HCT116 (cell line): ENCODE measurements at regions not wholly inside any gene's neighbourhood (a gene's known extent, or its start where the extent isn't known, plus 50 kb on each side); places are given as distances from the start of the nearest gene placed in this dataset.

Experiments used
- ATAC-seq: fragments of 200-7000 bp; cut with Tn5 transposase; 2 replicates; pipeline ENCODE4 v1.9.1; 2020; ENCODE audit warnings: mild to moderate bottlenecking, moderate library complexity
- BruUV-seq: library from RNA; stranded (reverse); fragments of 400-500 nt; replicated peaks from 2 replicates; lab custom pipeline; 2021; lab: Mats Ljungman, UMichigan
- CTCF ChIA-PET: fragments of 300-600 bp; sonication (Branson Sonifier 250); formaldehyde crosslinking; loops from one replicate; lab custom pipeline; 2021; ENCODE audit warnings: antibody characterized with exemption; lab: Charles Lee
- POLR2A ChIA-PET: fragments of 300-600, 350-600 bp; sonication (Branson Sonifier 250); formaldehyde crosslinking; loops from one replicate; lab custom pipeline; 2021; ENCODE audit warnings: antibody characterized with exemption; lab: Charles Lee
- RAD21 ChIA-PET, 2 experiments: fragments of 300-600 bp; sonication (Branson Sonifier 250); formaldehyde crosslinking; loops; one replicate each; lab custom pipeline; 2023; ENCODE audit warnings: low total read pairs in 2 of 2; ENCODE audit not compliant: uncharacterized antibody in 2 of 2, unreplicated experiment in 2 of 2, low non-redundant PET in 1 of 2; lab: Charles Lee
- DNase-seq: peaks from one replicate; pipeline ENCODE4 v3.0.0-alpha.2; 2010; ENCODE audit warnings: low read depth, low spot score
- H2AFZ ChIP-seq: fragments of 200-600 bp; shearing (Covaris generic), sonication (generic); 2 replicates; pipeline ENCODE4 v1.6.1; 2017; ENCODE audit warnings: low read depth, mixed run types, mixed read lengths, antibody characterized with exemption, low read length; ENCODE audit not compliant: poor library complexity, severe bottlenecking
- H3K27ac ChIP-seq: 2 replicates; pipeline ENCODE4 v1.5.1; 2012; ENCODE audit warnings: low read depth, low read length
- H3K27me3 ChIP-seq: fragments of 200-600 bp; sonication (generic); 2 replicates; pipeline ENCODE4 v1.6.1; 2016; ENCODE audit warnings: mixed run types, low read length, mixed read lengths; ENCODE audit not compliant: insufficient read depth
- H3K36me3 ChIP-seq, 2 experiments: fragments of 200-500 bp in 1 of 2; fragments of 200-600 bp in 1 of 2; sonication (Bioruptor generic) in 1 of 2; sonication (generic) in 1 of 2; 2 replicates each; pipeline versions ENCODE4 v1.5.1 to v1.6.1; 2014 to 2016; ENCODE audit warnings: low read length in 2 of 2, inconsistent platforms in 1 of 2, mixed read lengths in 1 of 2, mixed run types in 1 of 2; ENCODE audit not compliant: insufficient read depth in 2 of 2, control insufficient read depth in 1 of 2
- H3K4me1 ChIP-seq, 2 experiments: fragments of 200-600 bp in 1 of 2; sonication (generic) in 1 of 2; 2 replicates each; pipeline versions ENCODE4 v1.5.1 to v1.6.1; 2012 to 2017; ENCODE audit warnings: low read length in 2 of 2, inconsistent platforms in 1 of 2, mild to moderate bottlenecking in 1 of 2, mixed read lengths in 1 of 2, mixed run types in 1 of 2, moderate library complexity in 1 of 2; ENCODE audit not compliant: insufficient read depth in 2 of 2, control insufficient read depth in 1 of 2
- H3K4me2 ChIP-seq: fragments of 200-600 bp; sonication (generic); 2 replicates; pipeline ENCODE4 v1.6.1; 2017; ENCODE audit warnings: mixed run types, low read length, mixed read lengths
- H3K4me3 ChIP-seq, 2 experiments: fragments of 200-600 bp in 1 of 2; sonication (generic) in 1 of 2; replicated peaks in 1 of 2; 2 replicates each; pipeline ENCODE4 v1.5.1; 2011 to 2016; ENCODE audit warnings: low read length in 2 of 2, control low read depth in 1 of 2, low read depth in 1 of 2, mild to moderate bottlenecking in 1 of 2, mixed read lengths in 1 of 2, mixed run types in 1 of 2
- H3K79me2 ChIP-seq: fragments of 200-600 bp; sonication (generic); 2 replicates; pipeline ENCODE4 v1.6.1; 2017; ENCODE audit warnings: mild to moderate bottlenecking, mixed run types, low read length, moderate library complexity, mixed read lengths; ENCODE audit not compliant: insufficient read depth
- H3K9ac ChIP-seq: fragments of 200-600 bp; sonication (generic); 2 replicates; pipeline ENCODE4 v1.6.1; 2016; ENCODE audit warnings: low read length, mixed read lengths
- H3K9me2 ChIP-seq: fragments of 200-600 bp; sonication (generic), shearing (Covaris generic); 2 replicates; pipeline ENCODE4 v1.6.1; 2017; ENCODE audit warnings: mixed run types, mild to moderate bottlenecking, moderate library complexity; ENCODE audit not compliant: insufficient read depth
- H3K9me3 ChIP-seq, 2 experiments: fragments of 200-500 bp in 1 of 2; fragments of 200-600 bp in 1 of 2; sonication (Bioruptor generic) in 1 of 2; sonication (generic) in 1 of 2; 2 replicates each; pipeline ENCODE4 v1.6.1; 2014 to 2017; ENCODE audit warnings: low read length in 2 of 2, mixed read lengths in 2 of 2, inconsistent platforms in 1 of 2, low read depth in 1 of 2, mild to moderate bottlenecking in 1 of 2, mixed run types in 1 of 2, moderate library complexity in 1 of 2; ENCODE audit not compliant: control insufficient read depth in 1 of 2, insufficient read depth in 1 of 2
- H4K20me1 ChIP-seq: fragments of 200-600 bp; sonication (generic), shearing (Covaris generic); 2 replicates; pipeline ENCODE4 v1.6.1; 2017; ENCODE audit warnings: mixed run types, mild to moderate bottlenecking, moderate library complexity; ENCODE audit not compliant: insufficient read depth
- CEBPB ChIP-seq: IDR thresholded peaks from 2 replicates; pipeline ENCODE4 v1.6.1; 2012; ENCODE audit warnings: low read depth
- EGR1 ChIP-seq: IDR thresholded peaks from 2 replicates; pipeline ENCODE4 v1.6.1; 2012; ENCODE audit warnings: low read depth
- EZH2 ChIP-seq: fragments of 200-600 bp; sonication (generic); IDR thresholded peaks from 2 replicates; pipeline ENCODE4 v1.6.1; 2017; ENCODE audit warnings: antibody characterized with exemption, mixed run types
- EZH2phosphoT487 ChIP-seq: fragments of 200-600 bp; IDR thresholded peaks from 2 replicates; pipeline ENCODE4 v1.6.1; 2018; ENCODE audit warnings: antibody characterized with exemption, borderline replicate concordance
- JUND ChIP-seq: IDR thresholded peaks from 2 replicates; pipeline ENCODE4 v1.6.1; 2012
- POLR2AphosphoS5 ChIP-seq: IDR thresholded peaks from 2 replicates; pipeline ENCODE4 v1.6.1; 2011; ENCODE audit warnings: mild to moderate bottlenecking, low read depth, low read length, moderate library complexity
- SIN3A ChIP-seq: IDR thresholded peaks from 2 replicates; pipeline ENCODE4 v1.6.1; 2012; ENCODE audit warnings: low read depth
- SP1 ChIP-seq: IDR thresholded peaks from 2 replicates; pipeline ENCODE4 v1.6.1; 2012; ENCODE audit warnings: low read depth
- SRF ChIP-seq: IDR thresholded peaks from 2 replicates; pipeline ENCODE4 v1.6.1; 2012; ENCODE audit warnings: low read depth
- TCF7L2 ChIP-seq: IDR thresholded peaks from 2 replicates; pipeline ENCODE4 v1.7.0; 2011; ENCODE audit warnings: borderline replicate concordance, inconsistent platforms; ENCODE audit not compliant: insufficient read depth, insufficient read length; ENCODE audit errors: extremely low read depth
- YY1 ChIP-seq: IDR thresholded peaks from 2 replicates; pipeline ENCODE4 v1.6.1; 2011; ENCODE audit warnings: low read length, low read depth, moderate library complexity, mild to moderate bottlenecking; ENCODE audit not compliant: insufficient replicate concordance; ENCODE audit errors: extremely low read depth
- ZFX ChIP-seq: fragments of 450-650 bp; IDR thresholded peaks from 2 replicates; pipeline ENCODE4 v1.6.1; 2017
- ZNF274 ChIP-seq: fragments of 200-500 bp; sonication (Bioruptor generic); IDR thresholded peaks from 2 replicates; pipeline ENCODE4 v1.6.1; 2014; ENCODE audit warnings: mild to moderate bottlenecking, low read depth, low read length, inconsistent platforms
- intact Hi-C: fragments of 100-400 bp; cut with micrococcal nuclease; formaldehyde crosslinking; loops from 2 replicates; pipeline ENCODE4 v1.10.0; 2022
- TF ChIP-seq, protein P1 (sequence below): IDR thresholded peaks from 2 replicates; pipeline ENCODE4 v1.6.1; 2012
- TF ChIP-seq, protein P2 (sequence below): IDR thresholded peaks from 2 replicates; pipeline ENCODE4 v1.6.1; 2012; ENCODE audit warnings: low read depth
- TF ChIP-seq, protein P3 (sequence below), 3 experiments: fragments of 200-600 bp in 1 of 3; sonication (generic) in 1 of 3; IDR thresholded peaks in 2 of 3; conservative IDR thresholded peaks in 1 of 3; 2 replicates each; pipeline ENCODE4 v1.5.1; 2012 to 2017; ENCODE audit warnings: low read depth in 2 of 3, low read length in 2 of 3, antibody characterized with exemption in 1 of 3, borderline replicate concordance in 1 of 3, control low read depth in 1 of 3, mild to moderate bottlenecking in 1 of 3, mixed read lengths in 1 of 3, mixed run types in 1 of 3, moderate library complexity in 1 of 3; ENCODE audit not compliant: insufficient read depth in 1 of 3

DNA sequence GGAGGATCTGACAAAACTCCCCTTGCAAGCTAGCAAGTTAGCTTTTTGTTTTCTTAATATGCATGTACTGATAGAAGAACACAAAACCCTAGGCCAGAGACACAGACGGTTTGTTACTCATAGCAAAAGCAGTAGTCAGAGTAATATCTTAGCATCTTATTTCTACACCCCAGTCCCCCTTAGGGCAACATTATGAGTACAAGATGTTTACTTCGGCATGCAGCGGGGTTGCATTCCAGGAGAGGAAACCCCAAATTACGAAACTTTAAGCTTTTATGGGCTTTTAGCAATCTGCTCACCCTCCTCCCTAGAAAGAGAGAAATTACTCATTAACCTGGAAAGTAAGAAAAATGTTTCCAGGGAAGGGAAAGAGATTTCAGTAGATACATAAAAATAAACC, 1286.9 kb downstream of the EPHA7 start:
- RAD21 ChIA-PET = no interaction called here
- Histone ChIP-seq H4K20me1 (no peaks in the 10 kb centered on the region), H2AFZ (no peak overlapping the region), H3K9me2 (no peaks in the 10 kb centered on the region), H3K79me2 (no peaks in the 10 kb centered on the region), H3K4me2 (no peak overlapping the region), H3K36me3 (no peaks in the 10 kb centered on the region), H3K4me3 (no peak overlapping the region), H3K27me3 (no peaks in the 10 kb centered on the region), H3K9me3 (peaks cover 11 to 25% of the 10 kb centered on the region in 2 experiments; a peak in 2 of 4 replicates), H3K27ac (no peak overlapping the region), H3K9ac (no peak overlapping the region), H3K4me1 (no peaks in the 10 kb centered on the region)
- intact Hi-C loops = no loop called here
- BruUV-seq = no TSS peak
- DNase-seq (no peak), ATAC-seq (no peak)
- TF ChIP-seq POLR2AphosphoS5 = no peak
- no peak for TF ChIP-seq SP1
- CTCF ChIA-PET = no interaction called here
- POLR2A ChIA-PET = no interaction called here

DNA sequence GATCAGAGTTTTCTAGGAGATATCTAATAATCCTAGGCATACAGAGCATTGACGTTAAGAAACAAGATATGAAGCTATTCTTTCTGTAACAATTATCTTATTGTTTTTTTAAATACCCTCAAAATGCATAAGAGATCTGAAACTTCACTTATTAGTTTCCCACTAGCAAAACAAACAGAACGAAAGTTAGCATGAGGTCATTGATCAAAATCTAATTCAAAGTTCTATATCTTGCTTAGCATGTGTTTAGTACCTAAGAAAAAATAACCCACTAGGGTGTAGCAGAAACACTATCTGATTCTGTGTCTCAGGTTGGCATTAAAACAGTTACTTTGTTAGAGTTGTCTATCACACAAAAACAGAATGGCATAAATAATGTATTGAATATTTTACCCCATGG, 1288.4 kb downstream of the EPHA7 start:
- Histone ChIP-seq H3K27me3 (no peaks in the 10 kb centered on the region), H3K4me1 (no peaks in the 10 kb centered on the region), H3K36me3 (no peaks in the 10 kb centered on the region), H3K9ac (no peak overlapping the region), H3K79me2 (no peaks in the 10 kb centered on the region), H3K9me2 (no peaks in the 10 kb centered on the region), H3K4me2 (no peak overlapping the region), H4K20me1 (no peaks in the 10 kb centered on the region), H3K4me3 (no peak overlapping the region), H3K27ac (no peak overlapping the region), H2AFZ (no peak overlapping the region), H3K9me3 (peaks cover 11 to 24% of the 10 kb centered on the region in 2 experiments; a peak in 2 of 4 replicates)
- ChIA-PET RAD21 (no interaction called here), CTCF (interaction anchor here (1.0 kb wide), 1 partner anchor 9 kb away, joined by 3 read pairs; no protein-coding TSS in a partner anchor), POLR2A (no interaction called here)
- no TSS peak for BruUV-seq
- no peak for ATAC-seq
- intact Hi-C loops = no loop called here
- no peak for DNase-seq
- TF ChIP-seq SIN3A (no peak), EZH2 (no peak), YY1 (no peak), EZH2phosphoT487 (no peak), TCF7L2 (no peak), SRF (no peak), SP1 (no peak), EGR1 (no peak), CEBPB (no peak), JUND (no peak), ZFX (no peak), ZNF274 (no peak)
- TF ChIP-seq, protein P1, sequence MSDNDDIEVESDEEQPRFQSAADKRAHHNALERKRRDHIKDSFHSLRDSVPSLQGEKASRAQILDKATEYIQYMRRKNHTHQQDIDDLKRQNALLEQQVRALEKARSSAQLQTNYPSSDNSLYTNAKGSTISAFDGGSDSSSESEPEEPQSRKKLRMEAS = no peak
- TF ChIP-seq, protein P2, sequence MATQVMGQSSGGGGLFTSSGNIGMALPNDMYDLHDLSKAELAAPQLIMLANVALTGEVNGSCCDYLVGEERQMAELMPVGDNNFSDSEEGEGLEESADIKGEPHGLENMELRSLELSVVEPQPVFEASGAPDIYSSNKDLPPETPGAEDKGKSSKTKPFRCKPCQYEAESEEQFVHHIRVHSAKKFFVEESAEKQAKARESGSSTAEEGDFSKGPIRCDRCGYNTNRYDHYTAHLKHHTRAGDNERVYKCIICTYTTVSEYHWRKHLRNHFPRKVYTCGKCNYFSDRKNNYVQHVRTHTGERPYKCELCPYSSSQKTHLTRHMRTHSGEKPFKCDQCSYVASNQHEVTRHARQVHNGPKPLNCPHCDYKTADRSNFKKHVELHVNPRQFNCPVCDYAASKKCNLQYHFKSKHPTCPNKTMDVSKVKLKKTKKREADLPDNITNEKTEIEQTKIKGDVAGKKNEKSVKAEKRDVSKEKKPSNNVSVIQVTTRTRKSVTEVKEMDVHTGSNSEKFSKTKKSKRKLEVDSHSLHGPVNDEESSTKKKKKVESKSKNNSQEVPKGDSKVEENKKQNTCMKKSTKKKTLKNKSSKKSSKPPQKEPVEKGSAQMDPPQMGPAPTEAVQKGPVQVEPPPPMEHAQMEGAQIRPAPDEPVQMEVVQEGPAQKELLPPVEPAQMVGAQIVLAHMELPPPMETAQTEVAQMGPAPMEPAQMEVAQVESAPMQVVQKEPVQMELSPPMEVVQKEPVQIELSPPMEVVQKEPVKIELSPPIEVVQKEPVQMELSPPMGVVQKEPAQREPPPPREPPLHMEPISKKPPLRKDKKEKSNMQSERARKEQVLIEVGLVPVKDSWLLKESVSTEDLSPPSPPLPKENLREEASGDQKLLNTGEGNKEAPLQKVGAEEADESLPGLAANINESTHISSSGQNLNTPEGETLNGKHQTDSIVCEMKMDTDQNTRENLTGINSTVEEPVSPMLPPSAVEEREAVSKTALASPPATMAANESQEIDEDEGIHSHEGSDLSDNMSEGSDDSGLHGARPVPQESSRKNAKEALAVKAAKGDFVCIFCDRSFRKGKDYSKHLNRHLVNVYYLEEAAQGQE = no peak
- TF ChIP-seq, protein P3, sequence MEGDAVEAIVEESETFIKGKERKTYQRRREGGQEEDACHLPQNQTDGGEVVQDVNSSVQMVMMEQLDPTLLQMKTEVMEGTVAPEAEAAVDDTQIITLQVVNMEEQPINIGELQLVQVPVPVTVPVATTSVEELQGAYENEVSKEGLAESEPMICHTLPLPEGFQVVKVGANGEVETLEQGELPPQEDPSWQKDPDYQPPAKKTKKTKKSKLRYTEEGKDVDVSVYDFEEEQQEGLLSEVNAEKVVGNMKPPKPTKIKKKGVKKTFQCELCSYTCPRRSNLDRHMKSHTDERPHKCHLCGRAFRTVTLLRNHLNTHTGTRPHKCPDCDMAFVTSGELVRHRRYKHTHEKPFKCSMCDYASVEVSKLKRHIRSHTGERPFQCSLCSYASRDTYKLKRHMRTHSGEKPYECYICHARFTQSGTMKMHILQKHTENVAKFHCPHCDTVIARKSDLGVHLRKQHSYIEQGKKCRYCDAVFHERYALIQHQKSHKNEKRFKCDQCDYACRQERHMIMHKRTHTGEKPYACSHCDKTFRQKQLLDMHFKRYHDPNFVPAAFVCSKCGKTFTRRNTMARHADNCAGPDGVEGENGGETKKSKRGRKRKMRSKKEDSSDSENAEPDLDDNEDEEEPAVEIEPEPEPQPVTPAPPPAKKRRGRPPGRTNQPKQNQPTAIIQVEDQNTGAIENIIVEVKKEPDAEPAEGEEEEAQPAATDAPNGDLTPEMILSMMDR (IDR thresholded peaks at IDR 0.05 in 2 of 3, conservative IDR thresholded peaks at IDR 0.05 in 1 of 3; ENCODE audit: borderline replicate concordance in 1 of 3, insufficient read depth in 1 of 3, low read depth in 2 of 3, low read length in 2 of 3) = no peak
